Panc1 (cell line): ENCODE measurements at regions not wholly inside any gene's neighbourhood (a gene's known extent, or its start where the extent isn't known, plus 50 kb on each side); places are given as distances from the start of the nearest gene placed in this dataset.

Source experiments
- ATAC-seq: fragments of 200-7000 bp; cut with Tn5 transposase; 2 replicates; pipeline ENCODE4 v1.9.1; 2020; ENCODE audit warnings: mild to moderate bottlenecking, moderate library complexity
- BruUV-seq: library from RNA; stranded (reverse); fragments of 400-500 nt; replicated peaks from 2 replicates; lab custom pipeline; 2021; lab: Mats Ljungman, UMichigan
- CTCF ChIA-PET: fragments of 300-600 bp; sonication (Branson Sonifier 250); formaldehyde crosslinking; loops from one replicate; lab custom pipeline; 2022; ENCODE audit warnings: antibody characterized with exemption; lab: Charles Lee
- POLR2A ChIA-PET: fragments of 300-600 bp; sonication (Branson Sonifier 250); formaldehyde crosslinking; loops from one replicate; lab custom pipeline; 2022; ENCODE audit warnings: antibody characterized with exemption; lab: Charles Lee
- DNase-seq: peaks from one replicate; pipeline ENCODE4 v3.0.0-alpha.2; 2010; ENCODE audit warnings: low read depth, low spot score
- H3K27ac ChIP-seq: 2 replicates; pipeline ENCODE4 v1.5.1; 2011; ENCODE audit warnings: mild to moderate bottlenecking, low read length, inconsistent platforms
- H3K27me3 ChIP-seq: fragments of 200-500 bp; sonication (Bioruptor generic); 2 replicates; pipeline ENCODE4 v1.6.0; 2014; ENCODE audit warnings: low read length, inconsistent platforms; ENCODE audit not compliant: control insufficient read depth, insufficient read depth
- H3K36me3 ChIP-seq: fragments of 200-500 bp; sonication (Bioruptor generic); 2 replicates; pipeline ENCODE4 v1.5.1; 2014; ENCODE audit warnings: inconsistent platforms, mild to moderate bottlenecking, low read length, moderate library complexity; ENCODE audit not compliant: control insufficient read depth, insufficient read depth
- H3K4me1 ChIP-seq: 2 replicates; pipeline ENCODE4 v1.5.1; 2011; ENCODE audit warnings: inconsistent platforms, mild to moderate bottlenecking, low read length, moderate library complexity; ENCODE audit not compliant: control insufficient read depth, insufficient read depth
- H3K4me3 ChIP-seq, 2 experiments: 2 replicates each; pipeline ENCODE4 v1.5.1; 2011 to 2012; ENCODE audit warnings: low read depth in 2 of 2, low read length in 2 of 2, mild to moderate bottlenecking in 2 of 2, inconsistent platforms in 1 of 2, moderate library complexity in 1 of 2
- H3K9me3 ChIP-seq: fragments of 200-500 bp; sonication (Bioruptor generic); 2 replicates; pipeline ENCODE4 v1.5.1; 2014; ENCODE audit warnings: low read depth, mild to moderate bottlenecking, inconsistent platforms, low read length, moderate library complexity; ENCODE audit not compliant: control insufficient read depth, insufficient read depth
- CTCF ChIP-seq: fragments of 450-650 bp; IDR thresholded peaks from 2 replicates; pipeline ENCODE4 v1.5.1; 2017; ENCODE audit warnings: mild to moderate bottlenecking
- POLR2AphosphoS5 ChIP-seq: IDR thresholded peaks from 2 replicates; pipeline ENCODE4 v1.6.1; 2012; ENCODE audit warnings: mild to moderate bottlenecking, low read depth, low read length, moderate library complexity
- REST ChIP-seq, 2 experiments: IDR thresholded peaks; 2 replicates each; pipeline ENCODE4 v1.6.1; 2011 to 2012; ENCODE audit warnings: low read depth in 2 of 2, control low read depth in 1 of 2, low read length in 1 of 2, mild to moderate bottlenecking in 1 of 2, moderate library complexity in 1 of 2; ENCODE audit not compliant: insufficient read depth in 1 of 2
- SIN3A ChIP-seq: IDR thresholded peaks from 2 replicates; pipeline ENCODE4 v1.6.1; 2012; ENCODE audit warnings: low read depth, mild to moderate bottlenecking, low read length, moderate library complexity, borderline replicate concordance; ENCODE audit not compliant: insufficient read depth
- TCF7L2 ChIP-seq: IDR thresholded peaks from 2 replicates; pipeline ENCODE4 v1.6.1; 2011; ENCODE audit warnings: mild to moderate bottlenecking, low read depth, low read length, inconsistent platforms
- in situ Hi-C: cut with HindIII; loops from 2 replicates; pipeline ENCODE4 v1.10.0; 2016; ENCODE audit warnings: low sequenced_read_pairs, low pct_unique_long_range_greater_than_20kb
- intact Hi-C: fragments of 100-400 bp; cut with micrococcal nuclease; formaldehyde crosslinking; loops from one replicate; pipeline ENCODE4 v1.10.0; 2022; ENCODE audit not compliant: unreplicated experiment

- POLR2A ChIA-PET: no interaction called here
Measured at GRCh38 chr5:119961993-119962392, 332.6 kb downstream of the FAM170A start.

GRCh38 chr5:119966028-119966427 is 336.7 kb downstream of the FAM170A start:
- Histone ChIP-seq H3K4me3 (no peak overlapping the region), H3K9me3 (no peaks in the 10 kb centered on the region), H3K36me3 (no peaks in the 10 kb centered on the region), H3K27ac (no peak overlapping the region), H3K27me3 (no peaks in the 10 kb centered on the region), H3K4me1 (no peaks in the 10 kb centered on the region)
- in situ Hi-C loops: no loop called here
- ChIA-PET CTCF (no interaction called here), POLR2A (no interaction called here)
- DNase-seq (no peak), ATAC-seq (no peak)
- intact Hi-C loops: no loop called here
- no peak for TF ChIP-seq TCF7L2
- TF ChIP-seq POLR2AphosphoS5: no peak
- no peak for TF ChIP-seq SIN3A
- TF ChIP-seq REST (IDR thresholded peaks at IDR 0.05; ENCODE audit: insufficient read depth in 1 of 2, low read depth in 2 of 2, low read length in 1 of 2): no peak
- no peak for TF ChIP-seq CTCF
- no TSS peak for BruUV-seq

More at GRCh38 chr5:119961993-119962392, 332.6 kb downstream of the FAM170A start:
- intact Hi-C loops (no loop called here), in situ Hi-C loops (no loop called here)
- CTCF ChIA-PET: no interaction called here
- no TSS peak for BruUV-seq
- no peaks in the 10 kb centered on the region for H3K36me3 ChIP-seq
- ATAC-seq (no peak), DNase-seq (no peak)
- H3K27me3 ChIP-seq: no peaks in the 10 kb centered on the region
- H3K4me3 ChIP-seq: no peak overlapping the region
- H3K9me3 ChIP-seq: no peaks in the 10 kb centered on the region
- H3K4me1 ChIP-seq: no peaks in the 10 kb centered on the region
- TF ChIP-seq REST (IDR thresholded peaks at IDR 0.05; ENCODE audit: insufficient read depth in 1 of 2, low read depth in 2 of 2, low read length in 1 of 2): no peak
- no peak for TF ChIP-seq TCF7L2
- H3K27ac ChIP-seq: no peak overlapping the region
